SK-N-SH treated with all-trans-retinoic acid at 6 μM for 48 hours (cell line): ENCODE measurements at regions not wholly inside any gene's neighbourhood (a gene's known extent, or its start where the extent isn't known, plus 50 kb on each side); places are given as distances from the start of the nearest gene placed in this dataset.

ENCODE experiments used
- ATAC-seq: fragments of 200-7000 bp; cut with Tn5 transposase; 3 replicates; pipeline ENCODE4 v1.9.1; 2020; ENCODE audit warnings: mild to moderate bottlenecking, moderate library complexity
- ARNTL ChIP-seq: fragments of 450-650 bp; formaldehyde crosslinking; IDR thresholded peaks from 2 replicates; pipeline ENCODE4 v1.5.0; 2020; ENCODE audit warnings: low read depth, mild to moderate bottlenecking, moderate library complexity, borderline replicate concordance
- BACH2 ChIP-seq: fragments of 250-450 bp; sonication (Bioruptor Pico); IDR thresholded peaks from 2 replicates; pipeline ENCODE4 v1.9.0; 2021; ENCODE audit warnings: mild to moderate bottlenecking, borderline replicate concordance
- CREB5 ChIP-seq: fragments of 250-450 bp; sonication (Bioruptor Pico); IDR thresholded peaks from 2 replicates; pipeline ENCODE4 v1.5.1; 2020; ENCODE audit warnings: low read depth, mild to moderate bottlenecking, moderate library complexity
- CSDC2 ChIP-seq: fragments of 250-450 bp; sonication (Bioruptor Pico); IDR thresholded peaks from 2 replicates; pipeline ENCODE4 v1.5.0; 2020; ENCODE audit warnings: mild to moderate bottlenecking, moderate library complexity
- CSRNP3 ChIP-seq: fragments of 250-450 bp; sonication (Bioruptor Pico); IDR thresholded peaks from 2 replicates; pipeline ENCODE4 v1.5.1; 2021; ENCODE audit warnings: mild to moderate bottlenecking, moderate library complexity
- ESRRG ChIP-seq: fragments of 250-450 bp; sonication (Bioruptor Pico); IDR thresholded peaks from 2 replicates; pipeline ENCODE4 v1.6.1; 2021; ENCODE audit warnings: mild to moderate bottlenecking
- GLIS3 ChIP-seq: fragments of 250-450 bp; sonication (Bioruptor Pico); IDR thresholded peaks from 2 replicates; pipeline ENCODE4 v1.5.0; 2020; ENCODE audit warnings: mild to moderate bottlenecking, moderate library complexity
- ISL1 ChIP-seq: fragments of 250-450 bp; sonication (Bioruptor Pico); IDR thresholded peaks from 2 replicates; pipeline ENCODE4 v2.1.2; 2022; ENCODE audit warnings: mild to moderate bottlenecking, moderate library complexity
- OSR1 ChIP-seq: fragments of 250-450 bp; sonication (Bioruptor Pico); IDR thresholded peaks from 2 replicates; pipeline ENCODE4 v1.8.0; 2022; ENCODE audit warnings: moderate library complexity, mild to moderate bottlenecking, inconsistent platforms
- PATZ1 ChIP-seq: fragments of 250-450 bp; sonication (Bioruptor Pico); IDR thresholded peaks from 2 replicates; pipeline ENCODE4 v1.8.0; 2020; ENCODE audit warnings: mild to moderate bottlenecking, moderate library complexity, borderline replicate concordance
- POU6F1 ChIP-seq: fragments of 250-450 bp; sonication (Bioruptor Pico); IDR thresholded peaks from 2 replicates; pipeline ENCODE4 v1.8.0; 2021; ENCODE audit warnings: low read depth, mild to moderate bottlenecking, moderate library complexity, borderline replicate concordance
- RARB ChIP-seq: fragments of 250-450 bp; sonication (Bioruptor Pico); IDR thresholded peaks from 2 replicates; pipeline ENCODE4 v1.8.0; 2021; ENCODE audit warnings: mild to moderate bottlenecking, moderate library complexity
- SNAI2 ChIP-seq: fragments of 250-450 bp; sonication (Bioruptor Pico); IDR thresholded peaks from 2 replicates; pipeline ENCODE4 v1.5.0; 2020; ENCODE audit warnings: mild to moderate bottlenecking, moderate library complexity
- TCF4 ChIP-seq: fragments of 250-450 bp; sonication (Bioruptor Pico); IDR thresholded peaks from 2 replicates; pipeline ENCODE4 v1.8.0; 2021; ENCODE audit warnings: mild to moderate bottlenecking, moderate library complexity, borderline replicate concordance
- TOX ChIP-seq: fragments of 250-450 bp; sonication (Bioruptor Pico); IDR thresholded peaks from 2 replicates; pipeline ENCODE4 v1.8.0; 2021; ENCODE audit warnings: mild to moderate bottlenecking, moderate library complexity, borderline replicate concordance
- TSHZ2 ChIP-seq: fragments of 250-450 bp; sonication (Bioruptor Pico); IDR thresholded peaks from 2 replicates; pipeline ENCODE4 v1.5.0; 2020; ENCODE audit warnings: mild to moderate bottlenecking, moderate library complexity
- ZC3H10 ChIP-seq: fragments of 250-450 bp; sonication (Bioruptor Pico); IDR thresholded peaks from 2 replicates; pipeline ENCODE4 v1.5.1; 2021; ENCODE audit warnings: mild to moderate bottlenecking, moderate library complexity
- ZFP3 ChIP-seq: fragments of 250-450 bp; sonication (Bioruptor Pico); IDR thresholded peaks from 2 replicates; pipeline ENCODE4 v1.5.0; 2020; ENCODE audit warnings: mild to moderate bottlenecking, moderate library complexity
- ZFP30 ChIP-seq: fragments of 450-650 bp; formaldehyde crosslinking; IDR thresholded peaks from 2 replicates; pipeline ENCODE4 v1.5.0; 2022; ENCODE audit warnings: mild to moderate bottlenecking, moderate library complexity
- ZNF565 ChIP-seq: fragments of 450-650 bp; formaldehyde crosslinking; conservative IDR thresholded peaks from 2 replicates; pipeline ENCODE4 v1.5.0; 2020; ENCODE audit warnings: low read depth, mild to moderate bottlenecking, moderate library complexity

GRCh38 chr9:4389755-4390154, 89.9 kb upstream of the GLIS3 start:
- ATAC-seq = no peak
- TF ChIP-seq ZFP30 (CRISPR knock-in tag) (no peak), GLIS3 (no peak), POU6F1 (CRISPR knock-in tag) (no peak), RARB (CRISPR knock-in tag) (no peak), ZFP3 (CRISPR knock-in tag) (no peak), ARNTL (CRISPR knock-in tag) (no peak), ZNF565 (CRISPR knock-in tag) (no peak), TOX (CRISPR knock-in tag) (no peak), ISL1 (CRISPR knock-in tag) (no peak), ESRRG (no peak), CSDC2 (CRISPR knock-in tag) (no peak), BACH2 (CRISPR knock-in tag) (no peak), CSRNP3 (CRISPR knock-in tag) (no peak)

GRCh38 chr9:4389003-4389402, 89.1 kb upstream of the GLIS3 start:
- TF ChIP-seq TCF4 (CRISPR knock-in tag) = no peak
- no peak for TF ChIP-seq OSR1 (CRISPR knock-in tag)
- no peak for ATAC-seq

GRCh38 chr9:4386819-4387218, 87.0 kb upstream of the GLIS3 start:
- no peak for ATAC-seq
- TF ChIP-seq GLIS3 (no peak), TCF4 (CRISPR knock-in tag) (no peak), ARNTL (CRISPR knock-in tag) (no peak), ZNF565 (CRISPR knock-in tag) (no peak), OSR1 (CRISPR knock-in tag) (no peak), RARB (CRISPR knock-in tag) (no peak), ZFP3 (CRISPR knock-in tag) (no peak), TOX (CRISPR knock-in tag) (no peak), PATZ1 (CRISPR knock-in tag) (no peak), CREB5 (CRISPR knock-in tag) (no peak), SNAI2 (CRISPR knock-in tag) (no peak), TSHZ2 (CRISPR knock-in tag) (no peak), ISL1 (CRISPR knock-in tag) (no peak), ZC3H10 (no peak)

GRCh38 chr9:4384750-4385149, 84.9 kb upstream of the GLIS3 start:
- TF ChIP-seq CSRNP3 (CRISPR knock-in tag) (no peak), CREB5 (CRISPR knock-in tag) (no peak), ESRRG (no peak)
- no peak for ATAC-seq
